NCI-H774 (cell line): ENCODE measurements at regions not wholly inside any gene's neighbourhood (a gene's known extent, or its start where the extent isn't known, plus 50 kb on each side); places are given as distances from the start of the nearest gene placed in this dataset.

ENCODE experiments used
- DNase-seq: peaks from one replicate; lab custom pipeline; 2025; lab: John Stamatoyannopoulos, UW

DNA sequence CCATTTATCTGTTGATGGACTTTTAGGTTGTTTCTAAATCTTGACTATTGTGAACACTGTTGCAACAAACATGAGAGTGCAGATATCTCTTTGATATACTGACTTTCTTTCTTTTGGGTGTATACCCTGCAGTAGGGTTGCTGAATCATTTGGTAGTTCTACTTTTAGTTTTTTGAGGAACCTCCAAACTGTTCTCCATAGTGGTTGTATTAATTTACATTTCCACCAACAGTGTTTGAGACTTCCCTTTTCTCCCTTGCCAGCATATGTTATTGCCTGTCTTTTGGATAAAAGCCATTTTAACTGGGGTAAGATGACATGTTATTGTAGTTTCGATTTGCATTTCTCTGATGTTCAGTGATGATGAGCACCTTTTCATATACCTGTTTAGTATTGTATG, 330.0 kb downstream of the DDX10 start:
- no peak for DNase-seq

DNA sequence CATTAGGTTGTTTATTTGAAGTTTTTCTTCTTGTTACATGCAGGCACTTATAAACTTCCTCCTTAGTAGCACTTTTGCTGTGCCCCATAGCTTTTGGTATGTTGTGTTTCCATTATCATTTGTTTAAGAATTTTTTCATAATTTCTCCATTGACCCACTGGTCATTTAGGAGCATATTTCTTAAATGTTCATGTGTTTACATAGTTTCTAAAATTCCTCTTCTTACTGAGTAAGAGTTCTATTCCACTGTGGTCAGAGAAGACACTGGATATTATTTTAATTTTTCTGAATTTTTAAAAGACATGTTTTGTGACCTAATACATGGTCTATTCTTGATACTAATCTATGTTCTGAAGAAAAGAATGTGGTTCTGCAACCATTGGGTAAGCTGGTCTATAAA, 333.0 kb downstream of the DDX10 start:
- DNase-seq, result no peak

DNA sequence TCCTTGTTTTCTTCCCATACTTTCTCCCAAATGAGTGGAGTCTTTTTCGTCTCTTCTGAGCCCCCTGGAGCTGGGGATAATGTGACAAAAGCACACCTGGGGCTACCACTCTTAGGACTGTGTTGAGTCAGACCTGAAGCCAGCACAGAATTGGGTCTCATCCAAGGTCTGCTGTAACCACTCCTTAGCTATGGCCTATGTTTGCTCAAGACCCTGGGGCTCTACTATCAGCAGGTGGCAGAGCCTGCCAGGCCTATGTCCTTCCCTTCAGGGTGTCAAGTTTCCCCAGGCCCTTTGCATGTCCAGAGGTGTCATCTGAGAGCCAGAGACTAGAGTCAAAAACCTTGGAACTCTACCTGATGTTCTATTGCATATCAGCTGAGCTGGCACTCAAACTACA, 335.7 kb downstream of the DDX10 start:
- DNase-seq, result no peak

DNA sequence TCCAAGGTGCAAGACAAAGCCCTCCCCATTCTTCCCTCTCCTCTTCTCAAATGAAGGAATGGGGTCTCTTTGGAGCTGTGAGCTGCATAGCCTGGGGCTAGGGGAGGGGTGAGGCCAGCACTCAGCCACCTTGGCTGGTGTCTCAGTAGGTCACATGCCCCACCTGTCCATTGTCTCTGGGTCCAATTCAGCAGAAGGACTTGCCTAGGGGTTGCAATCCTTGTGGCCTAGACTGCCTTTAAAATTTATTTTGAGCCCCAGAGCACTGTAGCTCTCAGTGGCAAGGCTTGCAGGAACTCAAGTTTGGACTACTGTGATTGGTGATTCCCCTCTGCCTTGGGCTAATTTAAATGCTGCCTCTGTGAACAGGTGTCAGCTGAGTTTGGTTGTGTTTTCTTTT, 336.7 kb downstream of the DDX10 start:
- no peak for DNase-seq

DNA sequence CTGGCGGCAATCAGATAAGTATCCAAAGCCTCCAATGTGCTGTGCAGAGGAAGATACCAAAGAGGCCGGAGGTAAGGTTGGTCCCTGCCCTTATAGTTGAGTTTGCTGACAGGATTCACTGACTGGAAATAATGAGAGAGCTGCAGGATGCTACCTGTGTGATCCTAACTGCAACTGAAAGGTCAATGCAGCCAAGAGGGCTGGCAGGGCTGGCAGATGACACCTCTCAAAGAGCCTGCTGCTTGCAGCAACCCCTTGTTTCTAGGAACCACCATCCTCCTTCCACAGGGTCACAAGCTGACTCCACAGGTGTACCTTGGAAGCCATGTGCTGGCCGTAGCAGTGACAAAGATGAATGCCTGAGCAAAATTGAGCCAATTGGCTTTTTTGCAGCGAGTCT, 348.1 kb downstream of the DDX10 start:
- no peak for DNase-seq

DNA sequence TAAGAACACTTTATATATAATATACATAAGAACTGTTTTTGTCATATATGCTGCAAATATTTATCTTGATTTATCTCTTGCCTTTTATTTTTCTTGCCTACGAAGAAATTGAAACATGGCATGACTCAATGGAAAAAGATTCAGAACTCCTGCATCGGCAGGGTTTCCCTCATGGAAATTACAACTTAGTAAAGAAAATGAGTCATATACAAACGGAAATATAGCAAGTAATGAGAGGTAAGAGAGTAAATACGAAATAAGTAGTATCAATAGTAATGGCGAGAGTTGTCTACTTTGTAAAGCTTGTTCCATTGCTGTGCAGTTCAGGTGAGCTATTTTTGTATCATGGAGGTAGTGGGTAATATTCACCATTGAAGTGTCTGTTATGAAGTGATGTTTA, 350.4 kb downstream of the DDX10 start:
- no peak for DNase-seq

DNA sequence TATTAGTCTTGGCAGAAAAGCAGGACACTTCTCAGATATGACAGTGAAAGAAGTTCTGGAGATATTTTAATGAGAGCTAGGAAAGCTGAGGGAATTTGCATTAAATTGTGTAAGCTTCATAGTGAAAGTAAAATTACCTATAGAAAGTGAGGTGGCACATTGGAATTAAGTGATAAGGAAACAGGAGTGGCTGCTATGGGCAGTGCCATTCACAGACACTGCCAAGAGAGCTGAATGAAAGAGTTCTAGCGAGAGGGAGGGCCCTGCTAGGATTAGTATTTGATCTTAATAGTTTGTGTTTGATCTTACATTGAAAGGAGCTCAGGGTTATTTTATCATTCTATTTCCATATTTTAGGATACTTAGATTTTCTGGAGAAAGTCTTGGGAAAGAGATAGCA, 351.9 kb downstream of the DDX10 start:
- no peak for DNase-seq

DNA sequence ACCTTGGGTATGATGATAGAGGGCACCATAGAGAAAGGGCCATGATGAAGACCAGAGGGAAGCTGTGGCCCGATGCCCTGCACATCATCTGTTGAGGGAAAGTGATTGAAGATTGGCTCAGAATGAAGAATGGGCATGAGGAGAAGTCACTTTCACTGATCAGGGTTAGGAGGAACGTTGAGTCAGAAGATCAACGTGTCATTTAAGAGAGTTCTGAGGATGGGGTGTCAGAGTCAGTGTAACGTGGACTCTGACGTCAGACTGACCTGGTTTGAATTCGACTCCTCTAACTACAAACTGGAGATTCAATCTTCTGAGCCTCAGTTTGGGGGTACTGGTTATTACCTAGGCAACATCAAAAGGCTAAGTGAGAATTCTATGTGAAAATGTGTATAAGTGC, 352.6 kb downstream of the DDX10 start:
- no peak for DNase-seq

DNA sequence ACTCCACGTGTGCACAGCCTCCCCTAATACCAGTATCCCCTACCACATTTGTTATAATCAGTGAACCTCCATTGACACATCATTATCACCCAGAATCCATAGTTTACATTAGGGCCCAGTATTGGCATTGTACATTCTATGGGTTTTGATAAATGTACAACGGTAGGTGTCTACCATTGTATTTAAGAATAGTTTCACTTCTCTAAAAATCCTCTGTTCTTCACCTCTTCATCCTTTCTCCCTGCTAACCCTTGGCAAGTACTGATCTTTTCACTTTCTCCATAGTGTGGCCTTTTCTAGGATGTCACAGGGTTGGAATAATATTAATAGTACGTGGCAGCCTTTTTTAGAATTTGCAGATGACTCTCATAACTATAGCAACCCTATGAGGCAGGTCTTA, 353.8 kb downstream of the DDX10 start:
- DNase-seq, result no peak

DNA sequence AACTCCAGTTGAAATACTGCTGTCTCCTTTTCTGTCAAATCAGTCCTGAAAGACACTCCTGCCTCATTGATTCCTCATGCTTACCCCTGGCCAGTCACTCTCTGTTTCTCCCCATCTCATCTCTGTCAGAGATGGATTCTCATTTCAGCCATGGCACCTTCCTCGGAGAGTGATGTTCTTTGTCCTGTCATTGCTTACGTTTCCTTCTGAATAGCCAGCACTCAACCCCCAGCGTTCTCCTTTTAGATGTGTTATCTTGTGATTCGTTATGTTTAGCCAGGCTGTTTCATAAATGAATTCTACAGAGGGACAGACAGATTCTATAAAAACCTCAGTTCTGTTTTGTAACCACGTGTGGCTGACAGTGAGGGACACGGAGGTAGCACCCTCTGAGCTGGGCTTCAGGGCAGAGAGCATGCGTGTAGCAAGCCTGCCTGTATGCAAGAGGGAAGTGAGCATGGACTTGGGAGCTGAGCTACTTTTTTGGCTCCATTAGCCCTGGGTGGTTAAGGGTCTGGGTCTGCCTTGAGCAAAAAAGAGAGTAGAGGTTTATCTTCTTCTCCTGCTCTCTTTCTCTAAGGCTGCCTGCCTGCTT, 354.6 kb downstream of the DDX10 start:
- no peak for DNase-seq

DNA sequence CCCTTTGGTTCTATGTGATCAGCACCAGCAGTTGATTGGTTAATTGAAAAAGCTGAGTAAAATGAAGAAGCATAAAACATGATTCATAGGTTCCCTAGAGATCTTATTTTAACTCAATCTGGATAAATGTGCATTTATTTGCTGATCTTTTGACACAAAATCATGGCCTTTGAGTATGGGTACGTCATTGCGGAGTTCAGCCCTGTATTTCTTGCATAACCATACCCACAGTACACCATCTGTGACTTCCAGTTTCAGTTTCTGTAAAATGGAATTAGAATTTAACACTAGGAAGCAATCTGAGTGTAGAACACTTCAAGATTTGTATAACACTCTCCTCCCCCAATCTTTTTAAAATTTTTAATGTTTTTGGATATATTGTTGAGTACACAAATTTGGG, 358.2 kb downstream of the DDX10 start:
- no peak for DNase-seq

DNA sequence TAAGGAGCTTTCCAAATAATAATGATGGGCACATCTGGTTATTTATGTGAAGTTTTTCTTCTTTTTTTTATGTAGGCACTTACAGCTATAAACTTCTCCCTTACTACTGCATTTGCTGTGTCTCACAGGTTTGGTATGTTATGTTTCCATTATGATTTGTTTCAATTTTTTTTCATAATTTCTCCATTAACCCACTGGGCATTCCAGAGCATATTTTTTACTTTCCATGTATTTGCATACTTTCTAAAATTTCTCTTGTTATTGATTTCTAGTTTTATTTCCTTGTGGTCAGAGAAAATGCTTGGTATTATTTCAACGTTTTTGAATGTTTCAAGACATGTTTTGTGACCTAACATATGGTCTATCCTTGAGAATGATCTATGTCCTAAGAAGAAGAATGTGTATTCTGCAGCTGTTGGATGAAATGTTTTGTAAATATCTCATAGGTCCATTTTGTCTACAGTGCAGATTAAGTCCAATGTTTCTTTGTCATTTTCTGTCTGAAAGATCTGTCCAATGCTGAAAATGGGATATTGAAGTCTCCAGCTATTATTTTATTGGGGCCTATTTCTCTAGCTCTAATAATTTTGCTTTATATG, 362.1 kb downstream of the DDX10 start:
- DNase-seq, result no peak

DNA sequence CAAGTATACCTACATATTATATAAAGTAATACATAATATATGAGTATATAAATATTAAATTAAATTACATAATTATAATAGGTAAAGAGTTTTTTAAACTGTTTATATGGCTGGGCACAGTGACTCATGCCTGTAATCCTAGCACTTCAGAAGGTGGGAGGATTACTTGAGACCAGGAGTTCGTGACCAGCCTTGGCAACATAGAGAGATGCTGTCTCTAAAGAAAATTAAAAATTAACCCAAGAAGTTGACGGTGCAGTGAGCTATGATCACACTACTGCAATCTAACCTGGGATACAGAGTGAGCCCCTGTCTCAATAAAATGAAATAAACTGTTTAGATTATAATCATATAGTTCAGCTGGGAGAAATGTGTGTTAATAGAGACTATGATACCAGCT, 363.0 kb downstream of the DDX10 start:
- no peak for DNase-seq

DNA sequence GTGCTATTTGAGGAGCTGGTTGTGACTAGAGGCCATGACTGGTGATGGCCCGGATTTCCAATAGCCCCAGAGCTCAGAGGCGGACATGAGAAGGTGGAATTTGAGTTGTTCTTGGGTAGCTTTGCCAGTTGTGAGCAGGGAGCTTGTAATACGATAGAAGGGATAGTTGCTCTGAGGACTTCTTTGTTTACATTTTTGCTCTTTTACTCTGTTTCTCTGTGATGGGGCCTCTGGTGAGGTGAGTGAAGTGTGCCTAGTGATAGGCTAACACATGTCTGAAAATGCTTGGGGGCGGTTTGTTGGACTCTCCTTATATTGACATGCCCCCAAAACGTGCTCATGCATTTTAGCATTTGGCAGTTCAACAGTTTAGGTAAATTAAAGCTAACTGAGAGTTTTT, 365.1 kb downstream of the DDX10 start:
- DNase-seq, result no peak

DNA sequence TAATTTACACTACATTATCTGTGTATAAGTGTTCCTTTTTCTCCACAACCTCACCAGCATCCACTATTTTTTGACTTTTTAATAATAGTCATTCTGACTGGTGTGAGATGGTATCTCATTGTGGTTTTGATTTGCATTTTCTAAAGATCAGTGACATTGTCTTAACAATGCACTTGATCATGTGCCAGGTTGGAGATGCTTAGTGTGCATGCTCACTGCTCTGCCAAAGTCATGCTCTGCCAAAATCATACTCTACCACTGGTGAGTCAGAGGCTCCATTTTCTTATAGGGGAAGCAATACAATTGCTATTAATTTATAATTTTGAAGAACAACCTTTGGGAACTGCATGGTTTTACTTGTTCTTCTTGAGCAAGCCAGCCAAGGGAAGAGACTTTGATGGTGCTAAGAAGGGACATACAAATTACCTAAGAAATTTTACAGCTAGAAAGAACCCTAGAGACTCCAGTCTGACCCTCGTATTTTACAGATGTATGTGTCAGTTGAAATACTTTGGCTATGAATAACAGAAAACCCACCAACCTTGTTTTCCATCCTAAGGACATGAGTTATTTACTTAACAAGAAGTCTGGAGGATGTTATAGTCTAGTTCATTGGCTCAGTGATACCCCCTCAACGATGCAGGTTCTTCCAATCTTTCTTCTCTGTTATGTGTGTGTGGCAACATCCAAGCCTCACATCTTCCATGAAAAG, 368.9 kb downstream of the DDX10 start:
- DNase-seq, result no peak

DNA sequence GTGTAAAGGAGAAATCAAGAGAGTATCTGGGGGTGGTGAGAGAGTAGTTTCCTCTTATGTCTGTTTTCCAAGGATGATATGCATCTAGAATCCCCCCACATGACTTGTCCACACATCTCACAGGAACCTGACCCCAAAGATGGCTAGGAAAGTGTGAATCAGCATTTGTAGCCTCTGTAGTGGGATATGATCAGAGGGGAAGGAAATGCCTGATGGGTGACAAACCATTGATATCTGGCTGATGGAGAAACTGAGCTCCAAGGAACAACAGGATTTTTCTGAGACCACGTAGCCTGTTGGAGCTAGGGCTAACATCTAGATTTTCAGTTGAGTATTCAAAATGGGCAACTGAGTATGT, 369.4 kb downstream of the DDX10 start:
- DNase-seq, result no peak

DNA sequence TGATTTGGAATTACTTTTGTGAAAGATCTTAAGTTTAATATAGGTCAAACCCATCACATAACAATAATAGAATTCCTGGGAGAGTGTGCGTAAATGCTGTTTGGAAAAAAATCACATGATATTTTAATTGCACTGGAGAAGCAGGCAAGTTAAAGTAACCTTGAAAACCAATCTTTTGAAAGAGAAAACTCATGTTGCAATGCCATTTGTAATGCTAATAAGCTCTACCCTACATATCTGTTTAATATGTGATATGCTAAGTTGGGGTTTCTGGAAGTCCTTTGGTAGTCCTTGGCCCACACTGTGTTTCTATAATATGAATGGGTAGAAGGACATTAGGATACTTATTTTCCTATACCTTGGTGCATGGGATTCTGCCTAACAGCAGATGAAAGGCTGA, 370.4 kb downstream of the DDX10 start:
- no peak for DNase-seq

DNA sequence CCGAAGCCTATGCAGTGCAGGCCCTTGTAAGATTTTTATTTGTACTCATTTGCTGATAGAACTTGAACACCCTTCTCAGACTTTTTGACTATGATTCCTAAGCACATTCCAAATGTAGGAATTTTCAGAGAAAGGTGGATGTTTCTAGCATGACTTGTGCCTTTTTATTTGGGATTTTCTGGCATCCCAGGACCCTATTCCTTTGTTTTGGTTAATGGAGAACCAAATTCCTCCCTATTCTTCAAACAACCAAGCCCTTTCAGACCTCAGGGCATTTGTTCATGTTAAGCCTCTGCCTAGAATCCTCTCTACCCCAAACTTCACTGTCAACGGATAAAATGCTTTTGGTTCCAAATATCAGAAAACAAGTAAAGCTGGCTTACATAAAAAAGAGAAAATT, 371.1 kb downstream of the DDX10 start:
- DNase-seq, result no peak

DNA sequence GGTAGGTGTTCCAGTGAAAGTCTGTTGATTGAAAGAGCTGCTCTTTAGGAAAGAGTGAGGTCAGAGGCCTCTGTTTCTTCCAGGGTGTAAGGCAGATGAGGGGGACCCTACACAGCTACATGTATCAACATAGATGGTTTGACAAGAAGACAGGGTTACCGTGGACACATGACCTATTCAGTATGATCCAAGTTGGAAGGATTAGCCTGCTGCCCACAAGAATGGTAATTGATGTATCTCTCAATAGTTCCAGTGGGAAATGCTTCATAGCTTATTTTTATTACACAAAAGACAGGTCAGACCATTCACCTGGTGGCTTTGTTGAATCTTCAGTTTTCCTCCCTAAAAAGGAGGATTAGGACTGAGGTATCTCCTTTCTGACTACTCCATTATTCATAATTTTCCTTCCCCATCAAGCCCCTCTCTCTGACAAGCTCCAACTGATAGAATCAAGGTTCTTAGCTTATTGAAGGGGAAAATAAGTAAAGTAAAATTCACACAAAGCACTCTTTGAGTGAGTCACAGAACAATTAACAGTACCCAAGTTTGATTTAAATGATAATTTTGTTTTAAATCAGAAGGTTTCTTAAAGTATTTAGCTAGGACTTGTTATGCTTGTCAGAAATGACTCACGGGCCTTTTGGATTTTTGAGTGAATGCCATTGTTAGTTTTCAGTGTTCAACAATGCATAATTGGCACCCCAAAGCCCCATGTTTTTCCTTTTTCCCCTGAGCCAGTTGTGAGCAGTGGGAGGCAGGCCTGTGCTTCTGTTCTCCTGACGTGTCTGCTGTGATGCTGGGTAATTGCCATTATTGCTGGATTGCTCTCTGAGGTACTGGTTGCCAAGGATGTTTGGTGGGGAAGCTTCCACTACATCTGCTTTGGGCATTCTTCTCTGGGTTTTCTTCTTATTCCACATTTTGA, 373.2 kb downstream of the DDX10 start:
- DNase-seq, result no peak

DNA sequence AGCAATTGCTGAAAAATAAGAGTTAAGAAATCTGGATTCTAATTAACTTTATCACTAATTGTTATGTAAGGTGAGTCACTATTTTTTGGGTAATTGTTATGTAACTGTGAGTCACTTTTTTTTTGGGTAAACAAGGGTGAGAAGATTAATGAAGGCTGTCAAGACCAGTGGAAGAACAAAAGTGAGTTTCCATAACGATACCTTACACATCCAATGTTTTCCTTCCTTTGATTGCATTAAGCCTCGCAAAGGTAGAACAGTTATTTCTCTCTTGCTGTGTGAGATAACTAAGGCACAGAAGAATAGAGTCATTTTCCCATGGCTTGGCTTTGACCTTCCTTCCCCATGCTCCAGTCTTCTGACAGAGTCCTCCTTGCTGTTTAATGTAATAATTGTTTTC, 374.7 kb downstream of the DDX10 start:
- DNase-seq, result peak; percentile 7

DNA sequence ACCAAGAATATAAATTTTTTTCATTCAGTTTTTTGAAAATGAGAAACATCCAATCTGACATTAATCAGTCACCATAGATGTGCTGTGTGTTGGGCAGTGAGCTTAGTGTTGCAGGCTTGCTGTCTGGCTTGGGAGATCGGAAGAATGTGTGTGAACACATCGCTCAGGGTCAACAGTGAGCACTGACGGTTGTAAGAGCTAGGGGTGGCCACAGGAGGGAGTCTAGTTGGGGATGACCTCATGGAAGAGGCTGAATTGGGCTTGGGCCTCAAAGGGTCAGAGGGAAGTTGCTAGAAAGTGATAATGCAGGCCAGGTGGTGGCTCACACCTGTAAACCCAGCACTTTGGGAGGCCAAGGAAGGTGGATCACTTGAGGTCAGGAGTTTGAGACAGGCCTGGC, 375.4 kb downstream of the DDX10 start:
- DNase-seq, result no peak

DNA sequence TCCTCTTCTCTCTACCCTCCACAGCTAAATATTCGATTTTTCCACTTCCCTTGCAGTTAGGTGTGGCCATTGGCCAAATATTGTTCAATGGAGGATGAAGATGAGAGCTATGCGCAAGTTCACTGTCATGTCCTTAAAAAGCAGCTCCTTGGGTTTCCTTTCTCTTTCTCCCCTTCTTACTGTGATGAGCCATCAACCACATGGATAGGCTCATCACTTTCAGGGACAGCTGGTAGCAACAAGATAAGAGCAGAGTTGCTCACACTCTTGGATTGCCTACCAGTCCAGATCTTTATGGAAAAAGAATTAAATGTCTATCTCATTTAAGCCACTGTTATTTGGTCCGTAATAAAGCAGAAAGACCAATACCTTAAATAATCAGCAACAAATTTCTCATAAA, 377.0 kb downstream of the DDX10 start:
- no peak for DNase-seq

DNA sequence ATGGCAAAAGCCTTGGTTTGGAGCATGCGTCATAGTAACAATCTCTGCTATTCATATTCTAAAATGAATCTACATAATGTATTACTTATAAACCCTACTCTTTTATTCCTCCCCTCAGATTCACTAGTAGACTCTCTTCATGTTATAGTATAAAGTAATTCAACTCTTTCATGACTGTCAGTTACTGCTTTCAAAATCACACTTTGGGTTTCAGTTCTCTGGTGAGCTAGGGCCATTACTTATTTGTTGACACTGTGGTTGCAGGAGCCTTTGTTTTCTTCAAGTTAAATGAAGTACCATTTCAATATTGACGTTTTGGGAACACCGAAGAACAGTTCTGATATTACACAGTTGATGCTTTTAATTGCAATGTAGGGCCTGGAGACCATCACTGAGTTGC, 378.4 kb downstream of the DDX10 start:
- DNase-seq, result no peak
